ENCODE measurements at regions not wholly inside any gene's neighbourhood (a gene's known extent, or its start where the extent isn't known, plus 50 kb on each side); places are given as distances from the start of the nearest gene placed in this dataset.

DNA sequence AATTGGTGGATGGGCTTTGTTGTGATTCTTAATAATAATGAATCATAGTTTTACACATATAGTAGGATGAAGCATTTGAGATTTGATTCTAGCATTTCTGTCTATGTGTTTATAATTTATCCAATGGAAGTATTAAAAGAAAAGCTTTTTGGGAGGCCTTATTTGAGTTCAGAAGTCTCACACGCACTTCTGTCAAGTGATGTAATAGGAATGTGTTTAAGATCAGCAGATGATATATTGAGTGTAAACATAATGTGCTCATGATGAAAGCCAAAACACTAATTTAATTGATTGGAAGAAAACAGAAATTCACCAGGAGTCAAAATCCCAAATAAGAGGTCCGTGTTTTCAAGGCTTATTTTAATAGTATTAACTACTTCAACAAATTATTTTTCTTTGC is 435.6 kb upstream of the HSF2 start:
- TF ChIP-seq, protein P1, sequence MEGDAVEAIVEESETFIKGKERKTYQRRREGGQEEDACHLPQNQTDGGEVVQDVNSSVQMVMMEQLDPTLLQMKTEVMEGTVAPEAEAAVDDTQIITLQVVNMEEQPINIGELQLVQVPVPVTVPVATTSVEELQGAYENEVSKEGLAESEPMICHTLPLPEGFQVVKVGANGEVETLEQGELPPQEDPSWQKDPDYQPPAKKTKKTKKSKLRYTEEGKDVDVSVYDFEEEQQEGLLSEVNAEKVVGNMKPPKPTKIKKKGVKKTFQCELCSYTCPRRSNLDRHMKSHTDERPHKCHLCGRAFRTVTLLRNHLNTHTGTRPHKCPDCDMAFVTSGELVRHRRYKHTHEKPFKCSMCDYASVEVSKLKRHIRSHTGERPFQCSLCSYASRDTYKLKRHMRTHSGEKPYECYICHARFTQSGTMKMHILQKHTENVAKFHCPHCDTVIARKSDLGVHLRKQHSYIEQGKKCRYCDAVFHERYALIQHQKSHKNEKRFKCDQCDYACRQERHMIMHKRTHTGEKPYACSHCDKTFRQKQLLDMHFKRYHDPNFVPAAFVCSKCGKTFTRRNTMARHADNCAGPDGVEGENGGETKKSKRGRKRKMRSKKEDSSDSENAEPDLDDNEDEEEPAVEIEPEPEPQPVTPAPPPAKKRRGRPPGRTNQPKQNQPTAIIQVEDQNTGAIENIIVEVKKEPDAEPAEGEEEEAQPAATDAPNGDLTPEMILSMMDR (IDR thresholded peaks at IDR 0.05; ENCODE audit: borderline replicate concordance, insufficient read depth, low read depth, low read length): no peak
- no peak overlapping the region for H3K4me3 ChIP-seq (ENCODE audit: low read depth, low read length)

DNA sequence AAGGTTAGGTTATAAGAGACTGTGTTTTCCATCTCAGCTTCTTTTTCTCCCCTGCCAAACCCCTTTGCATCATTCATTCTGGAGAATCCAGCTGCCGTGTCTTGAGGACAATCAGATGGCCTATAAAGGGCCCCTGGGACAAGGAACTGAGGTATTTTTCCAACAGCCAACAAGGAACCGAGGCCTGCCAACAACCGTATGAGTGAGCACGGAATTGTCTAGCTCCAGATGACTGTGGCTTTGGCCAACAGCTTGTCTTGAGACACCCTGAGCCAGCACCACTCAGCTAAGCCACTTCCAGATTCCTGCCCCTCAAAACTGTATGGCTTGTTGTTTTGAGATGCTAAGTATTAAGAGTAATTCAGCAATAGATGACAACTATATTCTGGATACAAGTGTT is 433.7 kb upstream of the HSF2 start:
- H3K4me3 ChIP-seq (ENCODE audit: low read depth, low read length): no peak overlapping the region
- TF ChIP-seq, protein P1 (IDR thresholded peaks at IDR 0.05; ENCODE audit: borderline replicate concordance, insufficient read depth, low read depth, low read length): no peak

DNA sequence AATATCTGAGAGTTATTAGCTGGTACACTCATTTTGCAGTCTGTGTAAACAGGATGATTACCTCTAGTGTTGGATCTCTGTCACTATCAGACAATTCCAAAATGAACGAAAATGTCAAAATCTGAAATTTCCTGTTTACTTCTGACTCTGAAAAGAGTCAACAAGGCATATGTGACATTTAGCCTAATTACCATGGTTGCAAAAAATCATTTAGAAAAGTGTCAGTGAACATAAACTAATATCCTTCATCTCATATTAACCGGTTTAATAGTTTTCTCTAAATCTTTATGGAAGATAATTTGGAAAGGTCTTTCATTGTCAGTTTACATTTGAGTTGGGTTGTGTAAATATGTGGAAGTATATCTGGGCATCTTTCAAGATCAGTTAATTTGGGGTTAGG is 431.8 kb upstream of the HSF2 start:
- H3K4me3 ChIP-seq (ENCODE audit: low read depth, low read length): no peak overlapping the region
- TF ChIP-seq, protein P1 (IDR thresholded peaks at IDR 0.05; ENCODE audit: borderline replicate concordance, insufficient read depth, low read depth, low read length): no peak

DNA sequence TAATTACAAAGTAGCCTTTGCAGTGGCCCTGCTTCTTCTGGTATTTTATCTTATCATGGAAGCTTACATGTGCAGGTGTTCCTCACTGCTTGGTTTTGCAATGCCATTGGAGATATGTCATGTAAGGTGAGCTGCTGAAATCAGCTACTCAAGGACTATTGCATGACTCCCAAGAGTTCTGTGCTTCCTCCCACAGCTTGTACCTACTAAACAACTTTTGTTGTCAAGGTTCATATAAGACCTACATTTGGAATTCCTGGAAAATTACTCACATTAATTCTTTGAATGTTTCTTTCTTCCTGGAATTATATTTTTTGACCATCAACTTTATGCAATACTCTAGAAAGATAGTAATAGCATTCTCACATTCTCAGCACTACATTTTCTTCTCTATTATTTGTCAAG is 427.5 kb upstream of the HSF2 start:
- no peak overlapping the region for H3K4me3 ChIP-seq (ENCODE audit: low read depth, low read length)
- TF ChIP-seq, protein P1 (IDR thresholded peaks at IDR 0.05; ENCODE audit: borderline replicate concordance, insufficient read depth, low read depth, low read length): no peak

DNA sequence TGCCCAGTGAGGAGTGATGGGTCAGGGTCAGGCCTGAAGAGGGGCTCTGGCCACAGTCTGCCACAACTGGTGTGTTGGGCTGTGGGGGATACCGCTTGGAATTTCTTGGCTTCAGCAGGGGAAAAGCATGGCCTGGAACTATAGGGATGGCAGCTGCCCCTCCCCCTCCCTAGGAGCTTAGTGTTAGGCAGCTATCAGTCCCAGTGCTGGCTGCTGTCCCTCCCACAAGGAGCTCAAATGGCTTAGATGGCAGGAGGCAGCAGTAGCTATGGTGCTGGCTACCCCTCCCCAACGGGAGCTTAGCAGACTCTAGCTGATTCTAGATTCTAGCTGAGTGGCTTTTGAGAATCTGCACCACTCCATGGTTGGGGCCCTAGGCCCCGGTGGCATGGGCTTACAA is 414.5 kb upstream of the HSF2 start:
- TF ChIP-seq, protein P1 (IDR thresholded peaks at IDR 0.05; ENCODE audit: borderline replicate concordance, insufficient read depth, low read depth, low read length): no peak
- H3K4me3 ChIP-seq (ENCODE audit: low read depth, low read length): no peak overlapping the region

DNA sequence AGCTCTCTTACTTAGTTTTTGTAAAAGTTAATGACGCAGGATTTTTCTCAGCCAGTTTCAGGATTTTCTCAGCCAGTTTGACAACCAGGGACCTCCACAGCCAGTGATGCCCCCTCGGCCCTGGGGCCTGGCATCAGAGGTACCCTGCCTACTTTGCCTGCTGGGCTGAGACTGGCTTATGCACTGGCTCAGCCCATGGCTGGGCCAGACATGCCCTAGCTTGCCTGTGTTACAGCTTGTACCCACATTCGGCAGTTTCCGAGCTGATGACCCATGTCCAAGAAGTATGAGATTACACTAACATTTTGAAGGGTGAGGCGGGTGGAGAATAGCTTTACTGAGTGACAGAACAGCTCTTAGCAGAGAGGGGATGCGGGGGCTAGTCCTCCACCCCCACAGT is 406.1 kb upstream of the HSF2 start:
- no peak overlapping the region for H3K4me3 ChIP-seq (ENCODE audit: low read depth, low read length)
- TF ChIP-seq, protein P1 (IDR thresholded peaks at IDR 0.05; ENCODE audit: borderline replicate concordance, insufficient read depth, low read depth, low read length): no peak

DNA sequence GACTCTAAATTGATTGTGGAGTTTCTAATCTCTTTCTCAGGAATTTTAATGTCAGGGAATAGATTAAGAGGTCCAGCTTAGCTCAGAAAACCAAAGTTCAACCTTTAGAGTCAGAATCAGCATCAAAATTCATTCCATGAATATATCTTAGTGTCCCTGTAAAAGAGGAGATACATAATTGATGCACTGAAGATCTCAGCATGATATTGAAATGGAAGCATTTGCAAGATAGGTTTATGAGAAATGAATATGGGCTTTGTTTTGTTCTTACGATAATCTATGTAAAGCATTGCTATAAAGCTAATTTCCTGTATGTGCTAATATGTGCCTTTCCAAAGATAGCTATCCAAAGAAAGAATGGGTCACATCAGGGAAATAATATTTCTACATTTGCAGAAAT is 404.5 kb upstream of the HSF2 start:
- TF ChIP-seq, protein P1 (IDR thresholded peaks at IDR 0.05; ENCODE audit: borderline replicate concordance, insufficient read depth, low read depth, low read length): no peak
- no peak overlapping the region for H3K4me3 ChIP-seq (ENCODE audit: low read depth, low read length)
